CD1c-positive myeloid dendritic cell (primary cell): ENCODE measurements at regions not wholly inside any gene's neighbourhood (a gene's known extent, or its start where the extent isn't known, plus 50 kb on each side); places are given as distances from the start of the nearest gene placed in this dataset.
"Not testable (repeated sequence)": the region's sequence is repeated elsewhere in the genome, so short reads cannot be mapped to it uniquely, and the experiment has no call there.

Source experiments
- DNase-seq: peaks from one replicate; pipeline ENCODE4 v3.0.0-alpha.2; 2016; ENCODE audit errors: extremely low spot score

GRCh38 chr7:96923345-96923744 is 82.0 kb upstream of the DLX6 start:
- DNase-seq = not testable (repeated sequence)

- no peak for DNase-seq
Observed at GRCh38 chr7:96927131-96927530, 78.2 kb upstream of the DLX6 start.

GRCh38 chr7:96928965-96929364 is 76.4 kb upstream of the DLX6 start:
- DNase-seq = no peak

GRCh38 chr7:96931891-96932290 is 73.5 kb upstream of the DLX6 start:
- DNase-seq = no peak

- no peak for DNase-seq
Observed at GRCh38 chr7:96933067-96933645, 72.2 kb upstream of the DLX6 start.

GRCh38 chr7:96936621-96937020 is 68.7 kb upstream of the DLX6 start:
- DNase-seq = no peak

- no peak for DNase-seq
Observed at GRCh38 chr7:96942112-96942511, 63.2 kb upstream of the DLX6 start.

GRCh38 chr7:96949766-96950165 is 55.6 kb upstream of the DLX6 start:
- DNase-seq = no peak

- DNase-seq = no peak
Observed at GRCh38 chr7:96952974-96953391, 52.4 kb upstream of the DLX6 start.

- no peak for DNase-seq
Observed at GRCh38 chr7:96953676-96954513, 51.5 kb upstream of the DLX6 start.
